HCT116 (cell line): ENCODE measurements at regions not wholly inside any gene's neighbourhood (a gene's known extent, or its start where the extent isn't known, plus 50 kb on each side); places are given as distances from the start of the nearest gene placed in this dataset.
"Not testable (repeated sequence)": the region's sequence is repeated elsewhere in the genome, so short reads cannot be mapped to it uniquely, and the experiment has no call there.

Experiments
- ATAC-seq: fragments of 200-7000 bp; cut with Tn5 transposase; 2 replicates; pipeline ENCODE4 v1.9.1; 2020; ENCODE audit warnings: mild to moderate bottlenecking, moderate library complexity
- BruUV-seq: library from RNA; stranded (reverse); fragments of 400-500 nt; replicated peaks from 2 replicates; lab custom pipeline; 2021; lab: Mats Ljungman, UMichigan
- CTCF ChIA-PET: fragments of 300-600 bp; sonication (Branson Sonifier 250); formaldehyde crosslinking; loops from one replicate; lab custom pipeline; 2021; ENCODE audit warnings: antibody characterized with exemption; lab: Charles Lee
- POLR2A ChIA-PET: fragments of 300-600, 350-600 bp; sonication (Branson Sonifier 250); formaldehyde crosslinking; loops from one replicate; lab custom pipeline; 2021; ENCODE audit warnings: antibody characterized with exemption; lab: Charles Lee
- RAD21 ChIA-PET, 2 experiments: fragments of 300-600 bp; sonication (Branson Sonifier 250); formaldehyde crosslinking; loops; one replicate each; lab custom pipeline; 2023; ENCODE audit warnings: low total read pairs in 2 of 2; ENCODE audit not compliant: uncharacterized antibody in 2 of 2, unreplicated experiment in 2 of 2, low non-redundant PET in 1 of 2; lab: Charles Lee
- DNase-seq: peaks from one replicate; pipeline ENCODE4 v3.0.0-alpha.2; 2010; ENCODE audit warnings: low read depth, low spot score
- H2AFZ ChIP-seq: fragments of 200-600 bp; shearing (Covaris generic), sonication (generic); 2 replicates; pipeline ENCODE4 v1.6.1; 2017; ENCODE audit warnings: low read depth, mixed run types, mixed read lengths, antibody characterized with exemption, low read length; ENCODE audit not compliant: poor library complexity, severe bottlenecking
- H3K27ac ChIP-seq: 2 replicates; pipeline ENCODE4 v1.5.1; 2012; ENCODE audit warnings: low read depth, low read length
- H3K27me3 ChIP-seq: fragments of 200-600 bp; sonication (generic); 2 replicates; pipeline ENCODE4 v1.6.1; 2016; ENCODE audit warnings: mixed run types, low read length, mixed read lengths; ENCODE audit not compliant: insufficient read depth
- H3K36me3 ChIP-seq, 2 experiments: fragments of 200-500 bp in 1 of 2; fragments of 200-600 bp in 1 of 2; sonication (Bioruptor generic) in 1 of 2; sonication (generic) in 1 of 2; 2 replicates each; pipeline versions ENCODE4 v1.5.1 to v1.6.1; 2014 to 2016; ENCODE audit warnings: low read length in 2 of 2, inconsistent platforms in 1 of 2, mixed read lengths in 1 of 2, mixed run types in 1 of 2; ENCODE audit not compliant: insufficient read depth in 2 of 2, control insufficient read depth in 1 of 2
- H3K4me1 ChIP-seq, 2 experiments: fragments of 200-600 bp in 1 of 2; sonication (generic) in 1 of 2; 2 replicates each; pipeline versions ENCODE4 v1.5.1 to v1.6.1; 2012 to 2017; ENCODE audit warnings: low read length in 2 of 2, inconsistent platforms in 1 of 2, mild to moderate bottlenecking in 1 of 2, mixed read lengths in 1 of 2, mixed run types in 1 of 2, moderate library complexity in 1 of 2; ENCODE audit not compliant: insufficient read depth in 2 of 2, control insufficient read depth in 1 of 2
- H3K4me2 ChIP-seq: fragments of 200-600 bp; sonication (generic); 2 replicates; pipeline ENCODE4 v1.6.1; 2017; ENCODE audit warnings: mixed run types, low read length, mixed read lengths
- H3K4me3 ChIP-seq, 2 experiments: fragments of 200-600 bp in 1 of 2; sonication (generic) in 1 of 2; replicated peaks in 1 of 2; 2 replicates each; pipeline ENCODE4 v1.5.1; 2011 to 2016; ENCODE audit warnings: low read length in 2 of 2, control low read depth in 1 of 2, low read depth in 1 of 2, mild to moderate bottlenecking in 1 of 2, mixed read lengths in 1 of 2, mixed run types in 1 of 2
- H3K79me2 ChIP-seq: fragments of 200-600 bp; sonication (generic); 2 replicates; pipeline ENCODE4 v1.6.1; 2017; ENCODE audit warnings: mild to moderate bottlenecking, mixed run types, low read length, moderate library complexity, mixed read lengths; ENCODE audit not compliant: insufficient read depth
- H3K9ac ChIP-seq: fragments of 200-600 bp; sonication (generic); 2 replicates; pipeline ENCODE4 v1.6.1; 2016; ENCODE audit warnings: low read length, mixed read lengths
- H3K9me2 ChIP-seq: fragments of 200-600 bp; sonication (generic), shearing (Covaris generic); 2 replicates; pipeline ENCODE4 v1.6.1; 2017; ENCODE audit warnings: mixed run types, mild to moderate bottlenecking, moderate library complexity; ENCODE audit not compliant: insufficient read depth
- H3K9me3 ChIP-seq, 2 experiments: fragments of 200-500 bp in 1 of 2; fragments of 200-600 bp in 1 of 2; sonication (Bioruptor generic) in 1 of 2; sonication (generic) in 1 of 2; 2 replicates each; pipeline ENCODE4 v1.6.1; 2014 to 2017; ENCODE audit warnings: low read length in 2 of 2, mixed read lengths in 2 of 2, inconsistent platforms in 1 of 2, low read depth in 1 of 2, mild to moderate bottlenecking in 1 of 2, mixed run types in 1 of 2, moderate library complexity in 1 of 2; ENCODE audit not compliant: control insufficient read depth in 1 of 2, insufficient read depth in 1 of 2
- H4K20me1 ChIP-seq: fragments of 200-600 bp; sonication (generic), shearing (Covaris generic); 2 replicates; pipeline ENCODE4 v1.6.1; 2017; ENCODE audit warnings: mixed run types, mild to moderate bottlenecking, moderate library complexity; ENCODE audit not compliant: insufficient read depth
- ELF1 ChIP-seq: IDR thresholded peaks from 2 replicates; pipeline ENCODE4 v1.6.1; 2012; ENCODE audit warnings: low read depth, borderline replicate concordance
- FOSL1 ChIP-seq: IDR thresholded peaks from 2 replicates; pipeline ENCODE4 v1.6.1; 2012; ENCODE audit warnings: low read depth
- JUND ChIP-seq: IDR thresholded peaks from 2 replicates; pipeline ENCODE4 v1.6.1; 2012
- SIN3A ChIP-seq: IDR thresholded peaks from 2 replicates; pipeline ENCODE4 v1.6.1; 2012; ENCODE audit warnings: low read depth
- ZFX ChIP-seq: fragments of 450-650 bp; IDR thresholded peaks from 2 replicates; pipeline ENCODE4 v1.6.1; 2017
- intact Hi-C: fragments of 100-400 bp; cut with micrococcal nuclease; formaldehyde crosslinking; loops from 2 replicates; pipeline ENCODE4 v1.10.0; 2022

- no peaks in the 10 kb centered on the region for H3K9me2 ChIP-seq
- no peaks in the 10 kb centered on the region for H3K79me2 ChIP-seq
- H3K27ac ChIP-seq = no peak overlapping the region
- H3K36me3 ChIP-seq = no peaks in the 10 kb centered on the region
- no peaks in the 10 kb centered on the region for H3K9me3 ChIP-seq
- POLR2A ChIA-PET = no interaction called here
- no peak overlapping the region for H2AFZ ChIP-seq
- H3K4me2 ChIP-seq = no peak overlapping the region
- CTCF ChIA-PET = no interaction called here
- H3K4me1 ChIP-seq = no peaks in the 10 kb centered on the region
- H3K27me3 ChIP-seq = no peaks in the 10 kb centered on the region
- H3K9ac ChIP-seq = no peak overlapping the region
- H3K4me3 ChIP-seq = no peak overlapping the region
- DNase-seq (no peak), ATAC-seq (no peak)
- RAD21 ChIA-PET = no interaction called here
- no peaks in the 10 kb centered on the region for H4K20me1 ChIP-seq
- BruUV-seq = no TSS peak
- TF ChIP-seq ZFX (no peak), JUND (no peak), FOSL1 (no peak), ELF1 (no peak), SIN3A (no peak)
- intact Hi-C loops = no loop called here
Observed at GRCh38 chr3:177388209-177388608, 190.9 kb upstream of the TBL1XR1 start.

GRCh38 chr3:177394231-177395024, 197.1 kb upstream of the TBL1XR1 start:
- H3K4me3 ChIP-seq, H3K27me3 ChIP-seq, ATAC-seq, DNase-seq, POLR2A ChIA-PET, BruUV-seq, H3K9ac ChIP-seq, H4K20me1 ChIP-seq, H3K36me3 ChIP-seq, H2AFZ ChIP-seq, CTCF ChIA-PET, H3K27ac ChIP-seq, H3K9me2 ChIP-seq, H3K9me3 ChIP-seq, H3K79me2 ChIP-seq, H3K4me1 ChIP-seq, intact Hi-C loops: not testable (repeated sequence)
- 0 out of 2 replicates have a peak overlapping the region, but pooled peaks have one; percentile 9 for H3K4me2 ChIP-seq
- RAD21 ChIA-PET = interaction anchor here in 1 of 2 experiments (0.7 kb wide), 1 partner anchor 321 kb away, joined by 5 read pairs; no protein-coding TSS in a partner anchor
